ENCODE measurements at regions not wholly inside any gene's neighbourhood (a gene's known extent, or its start where the extent isn't known, plus 50 kb on each side); places are given as distances from the start of the nearest gene placed in this dataset.

- DNase-seq, result no peak
These were observed 131.2 kb upstream of the KLF4 start for GRCh38 chr9:107620801-107621200.

DNA sequence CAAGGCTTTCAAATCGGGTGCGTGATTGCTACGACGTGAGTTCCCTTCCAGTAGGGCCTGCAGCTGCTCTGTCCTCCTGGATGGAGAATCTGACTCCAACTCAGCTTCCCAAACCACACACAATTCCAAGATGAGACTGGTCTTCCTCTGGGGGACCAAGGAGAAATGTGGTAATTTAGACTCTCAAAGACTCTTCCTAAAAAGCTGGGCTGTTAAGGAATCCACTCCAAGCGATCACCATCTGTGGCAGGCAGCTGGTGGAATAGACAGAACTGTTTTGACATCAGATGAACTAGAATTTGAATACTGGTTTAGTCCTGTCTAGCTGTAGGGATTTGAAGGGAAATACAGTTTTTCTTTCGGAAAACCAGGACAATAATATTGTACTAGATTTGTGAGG lies 130.7 kb upstream of the KLF4 start:
- DNase-seq, result no peak

- DNase-seq, result no peak
These were observed 125.8 kb upstream of the KLF4 start for GRCh38 chr9:107615321-107615720.

- no peak for DNase-seq
These were observed 125.2 kb upstream of the KLF4 start for GRCh38 chr9:107614765-107615164.

GRCh38 chr9:107613321-107613720 lies 123.8 kb upstream of the KLF4 start:
- DNase-seq, result no peak

DNA sequence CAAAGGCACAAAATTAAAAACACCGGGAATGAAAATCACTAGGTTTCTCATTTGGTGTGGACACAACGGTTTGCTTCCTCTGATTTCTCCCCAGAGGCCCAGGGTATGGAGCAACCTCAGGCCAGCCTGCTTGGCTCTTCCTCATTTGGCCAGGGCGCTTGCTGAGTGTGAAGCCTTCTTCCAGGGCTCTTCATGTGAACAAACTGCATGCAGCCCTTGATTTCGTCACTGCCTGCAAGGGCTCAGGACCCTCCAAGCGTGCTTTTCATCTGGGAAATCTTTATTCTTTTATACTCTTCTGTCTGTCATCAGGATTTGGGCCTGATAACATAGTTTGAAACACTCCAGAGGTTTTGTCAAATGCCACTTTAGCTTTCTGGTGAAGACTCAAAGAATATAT lies 122.6 kb upstream of the KLF4 start:
- no peak for DNase-seq

DNA sequence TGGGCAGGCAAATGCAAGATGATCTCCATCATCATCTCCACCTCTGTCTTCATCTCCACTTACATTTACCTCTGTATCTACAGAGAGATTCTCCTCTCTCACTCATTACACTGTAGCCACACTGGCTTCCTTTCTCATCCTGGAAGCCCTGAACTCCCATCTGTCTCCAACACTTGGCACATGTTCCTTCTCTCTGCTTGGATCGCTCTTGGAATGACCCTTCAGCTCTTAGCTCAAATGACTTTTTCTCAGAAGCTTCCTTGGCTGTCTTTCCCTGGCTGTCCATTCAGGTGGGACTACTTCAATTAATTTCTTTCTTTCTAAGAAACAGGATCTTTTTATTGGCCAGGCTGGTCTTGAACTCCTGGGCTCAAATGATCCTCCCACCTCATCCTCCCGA lies 120.0 kb upstream of the KLF4 start:
- no peak for DNase-seq

- no peak for DNase-seq
These were observed 116.7 kb upstream of the KLF4 start for GRCh38 chr9:107606149-107606790.

DNA sequence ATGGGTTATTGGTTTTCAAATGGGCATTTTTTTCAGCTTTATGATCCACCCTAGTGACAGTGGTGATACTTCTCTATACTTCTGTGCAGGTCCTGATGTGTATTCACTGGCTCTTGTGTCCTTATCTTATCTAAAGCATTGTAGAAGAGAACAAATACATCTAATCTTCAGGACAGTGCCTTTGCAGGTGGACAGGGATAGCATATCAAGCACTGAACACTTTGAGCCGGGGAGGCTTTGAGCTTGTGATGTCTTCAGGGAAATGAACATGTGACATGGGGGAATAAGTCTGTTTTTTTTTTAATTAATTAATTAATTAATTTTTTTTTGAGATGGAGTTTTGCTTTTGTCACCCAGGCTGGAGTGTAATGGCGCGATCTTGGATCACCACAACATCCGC lies 115.5 kb upstream of the KLF4 start:
- DNase-seq, result no peak

DNA sequence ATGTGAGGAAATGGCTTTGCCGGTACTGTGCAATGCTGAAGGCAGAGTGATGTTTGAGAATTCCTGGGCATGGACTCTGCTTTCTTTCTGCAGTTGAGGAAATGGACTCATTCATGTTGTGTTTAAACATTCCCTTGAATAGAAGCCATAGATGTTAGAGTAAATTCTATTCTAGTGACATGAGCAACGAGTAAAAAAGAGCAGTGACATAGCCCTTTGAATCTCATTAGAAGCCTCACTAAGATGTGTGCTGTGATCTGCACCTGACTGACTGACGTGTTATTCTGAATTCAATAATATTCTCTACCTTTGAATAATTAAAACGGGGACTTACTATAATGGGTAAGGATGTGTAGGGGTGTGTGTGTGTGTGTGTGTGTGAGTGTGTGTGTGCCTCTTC lies 113.7 kb upstream of the KLF4 start:
- DNase-seq, result no peak

DNA sequence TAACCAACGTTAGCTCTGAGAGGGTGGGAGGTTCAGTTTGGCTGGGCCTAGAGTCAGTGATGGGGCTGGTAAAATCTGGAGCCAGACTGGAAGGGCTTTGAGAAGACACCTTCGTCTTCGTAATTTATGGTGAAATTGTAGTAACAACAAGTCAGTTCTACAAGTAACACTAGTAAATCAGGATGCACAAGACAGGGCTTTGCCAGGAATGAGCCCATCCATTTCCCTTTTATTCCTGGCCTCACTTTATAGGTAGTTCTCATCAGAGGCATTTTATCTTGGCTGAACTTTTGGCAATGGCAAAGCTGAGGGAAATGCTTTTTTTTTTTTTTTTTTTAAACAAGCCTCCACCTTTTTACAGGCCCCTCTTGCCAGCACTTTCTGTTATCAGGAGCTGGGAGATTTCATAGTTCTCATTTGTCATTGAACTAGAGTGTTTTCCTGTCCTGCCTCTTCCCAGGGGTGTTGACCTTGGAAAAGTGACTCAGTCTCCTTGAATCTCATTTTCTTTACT lies 110.5 kb upstream of the KLF4 start:
- DNase-seq, result no peak

GRCh38 chr9:107597743-107598217 lies 108.2 kb upstream of the KLF4 start:
- no peak for DNase-seq

GRCh38 chr9:107594908-107595530 lies 105.5 kb upstream of the KLF4 start:
- DNase-seq, result no peak

- DNase-seq, result no peak
These were observed 103.8 kb upstream of the KLF4 start for GRCh38 chr9:107593224-107593870.

- no peak for DNase-seq
These were observed 102.9 kb upstream of the KLF4 start for GRCh38 chr9:107592424-107592823.

- no peak for DNase-seq
These were observed 102.2 kb upstream of the KLF4 start for GRCh38 chr9:107591781-107592180.

DNA sequence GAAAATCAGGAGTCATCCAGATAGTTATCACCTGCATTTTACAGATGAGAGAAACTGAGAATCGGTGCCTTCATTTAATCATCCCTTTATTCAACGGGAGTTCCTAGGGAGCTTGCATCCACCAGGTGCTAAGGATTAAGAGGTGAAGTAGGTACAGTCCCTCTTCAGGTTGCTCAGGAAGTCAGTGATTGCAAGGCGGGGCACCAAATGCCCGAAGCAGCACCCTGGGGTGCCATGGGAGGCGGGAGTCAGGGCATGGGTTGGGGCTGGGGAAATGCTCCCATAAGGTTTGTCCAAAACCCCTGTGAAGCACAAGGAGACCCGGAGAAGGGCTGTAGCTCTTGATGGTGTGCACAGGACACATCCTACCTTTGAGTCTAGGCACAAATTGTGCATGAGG lies 98.8 kb upstream of the KLF4 start:
- no peak for DNase-seq

DNA sequence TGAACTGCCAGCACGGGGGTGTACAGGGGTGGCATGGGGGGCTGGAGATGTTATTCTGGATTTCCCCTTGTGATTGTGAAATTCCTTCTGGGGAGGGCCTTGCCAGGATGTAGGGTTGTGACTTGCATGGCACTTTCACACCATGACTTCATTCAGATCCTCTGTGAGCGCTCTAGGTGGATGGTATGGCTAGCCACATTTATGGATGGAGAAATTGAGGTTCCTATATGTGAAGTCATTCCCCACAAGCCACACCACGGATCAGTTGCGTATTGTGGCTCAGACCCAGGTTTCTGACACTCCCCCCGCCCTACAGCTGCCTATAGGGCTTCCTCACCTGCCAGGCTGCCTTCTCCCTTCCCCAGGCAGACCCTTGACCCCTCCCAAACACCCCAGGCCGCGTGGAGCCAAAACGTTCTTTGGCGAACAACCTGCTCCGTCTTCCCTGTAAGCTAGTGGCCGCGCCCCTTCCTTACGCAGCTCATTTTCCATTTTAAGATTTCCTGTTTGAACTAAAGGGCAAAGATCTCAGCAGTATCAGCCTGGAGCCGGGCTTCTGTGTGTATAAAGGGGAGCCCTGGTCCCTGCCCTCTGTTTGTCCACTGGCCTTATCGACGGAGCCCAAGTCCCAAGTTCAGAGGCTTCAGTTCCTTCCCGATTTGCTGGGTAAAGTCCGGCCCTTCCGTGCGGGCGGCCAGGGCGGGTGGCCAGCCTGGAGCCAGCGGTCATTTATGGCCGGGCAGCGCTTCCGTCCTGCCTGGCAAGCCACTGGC lies 97.8 kb upstream of the KLF4 start:
- DNase-seq, result no peak

DNA sequence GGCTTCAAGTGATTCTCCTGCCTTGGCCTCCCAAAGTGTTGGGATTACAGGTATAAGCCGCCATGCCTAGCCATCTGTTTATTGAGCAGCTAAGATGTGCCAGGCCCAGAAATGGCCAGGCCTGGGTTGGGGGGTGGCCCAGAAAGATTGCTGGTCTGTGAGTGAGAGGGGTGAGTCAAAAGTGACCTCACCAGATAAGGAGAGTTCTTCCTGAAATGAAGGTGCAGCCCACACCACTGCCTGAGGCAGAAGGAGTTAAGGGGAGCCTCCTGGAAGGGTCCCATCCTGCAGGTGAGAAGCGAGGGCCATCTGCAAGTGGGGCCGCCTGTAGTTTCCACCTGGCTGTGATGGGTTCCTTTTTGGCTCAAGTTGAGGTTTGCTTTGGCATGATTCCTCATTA lies 96.9 kb upstream of the KLF4 start:
- DNase-seq, result no peak

- no peak for DNase-seq
These were observed 95.9 kb upstream of the KLF4 start for GRCh38 chr9:107585465-107585864.

DNA sequence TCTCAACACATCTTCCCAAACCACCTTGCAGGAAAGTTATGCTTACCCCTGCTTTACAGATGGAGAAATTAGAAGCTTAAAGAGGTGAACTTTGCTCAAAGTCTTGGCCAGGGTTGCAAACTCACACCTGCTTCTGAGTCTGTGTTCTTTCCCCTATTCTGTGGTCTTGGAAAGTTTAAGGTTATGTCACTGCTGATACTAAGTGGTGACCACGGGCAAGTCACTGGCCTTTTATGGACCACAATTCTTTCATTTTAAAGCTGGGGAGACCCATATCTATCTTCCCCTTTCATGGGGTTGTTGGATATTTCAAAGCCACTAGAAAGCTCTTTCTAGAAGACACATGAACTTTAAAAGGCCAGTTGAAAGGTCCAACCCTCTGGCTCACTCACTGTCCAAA lies 95.4 kb upstream of the KLF4 start:
- DNase-seq, result no peak

DNA sequence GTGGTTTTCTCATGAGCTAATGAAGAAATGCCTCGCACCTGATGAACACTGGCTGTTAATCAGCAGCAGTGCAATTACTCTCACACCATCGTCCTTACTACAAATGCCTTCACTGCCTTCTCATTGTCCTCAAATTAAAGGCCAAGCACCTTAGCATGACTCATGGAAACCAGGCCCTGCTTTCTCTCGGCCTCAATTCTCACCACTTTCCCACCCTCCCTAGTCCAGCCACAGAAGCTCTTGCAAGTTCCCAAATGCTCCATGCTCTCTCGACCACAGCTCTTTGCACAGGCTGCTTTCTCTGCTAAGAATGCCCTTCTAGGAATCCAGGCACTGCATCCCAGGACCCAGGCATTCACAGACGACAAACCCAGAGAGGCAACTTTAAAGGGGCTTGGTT lies 94.6 kb upstream of the KLF4 start:
- DNase-seq, result no peak

- DNase-seq, result no peak
These were observed 87.7 kb upstream of the KLF4 start for GRCh38 chr9:107577140-107577776.

Measured in NCI-H2107 (cell line).